ENCODE measurements at regions not wholly inside any gene's neighbourhood (a gene's known extent, or its start where the extent isn't known, plus 50 kb on each side); places are given as distances from the start of the nearest gene placed in this dataset.
"Not testable (repeated sequence)": the region's sequence is repeated elsewhere in the genome, so short reads cannot be mapped to it uniquely, and the experiment has no call there.

DNA sequence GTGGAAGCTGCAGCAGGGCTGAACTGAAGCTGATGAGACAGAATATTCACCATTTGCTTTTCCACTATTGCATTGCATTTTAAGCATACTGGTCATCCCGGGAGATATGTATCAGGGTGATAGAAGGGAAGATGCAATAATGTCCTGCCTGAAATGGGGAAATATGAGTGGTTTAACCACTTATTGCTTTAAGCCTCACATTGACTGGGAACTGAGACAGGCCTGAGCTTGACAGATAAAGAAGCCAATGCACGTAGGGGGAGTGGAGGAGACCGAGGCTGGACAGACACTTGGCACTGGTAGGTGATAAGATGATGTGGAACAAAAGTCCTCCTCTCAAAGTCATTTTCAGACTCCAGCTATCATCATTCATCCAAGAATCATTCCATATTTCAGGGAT, 911.7 kb upstream of the NCAM2 start:
- DNase-seq (ENCODE audit: low read depth in 2 of 2), result no peak

DNA sequence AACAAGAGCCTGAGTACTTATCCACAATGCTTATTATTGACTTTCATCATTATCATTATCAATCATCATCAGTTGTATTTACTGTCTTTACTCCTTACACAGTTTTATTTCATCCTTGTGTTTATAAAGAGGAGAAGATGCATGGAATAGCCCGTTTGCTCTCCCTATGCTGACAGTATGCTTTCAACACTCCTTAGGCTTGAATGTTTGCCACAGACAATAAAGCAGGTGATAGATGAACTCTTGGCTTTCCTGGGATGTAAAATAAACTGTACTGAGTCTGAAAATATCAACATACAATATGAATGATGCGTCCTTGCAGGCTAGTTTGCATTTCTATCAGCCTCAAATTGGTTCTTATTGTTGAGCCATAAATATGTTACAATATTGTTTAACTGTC, 891.8 kb upstream of the NCAM2 start:
- DNase-seq (ENCODE audit: low read depth in 2 of 2), result no peak

DNA sequence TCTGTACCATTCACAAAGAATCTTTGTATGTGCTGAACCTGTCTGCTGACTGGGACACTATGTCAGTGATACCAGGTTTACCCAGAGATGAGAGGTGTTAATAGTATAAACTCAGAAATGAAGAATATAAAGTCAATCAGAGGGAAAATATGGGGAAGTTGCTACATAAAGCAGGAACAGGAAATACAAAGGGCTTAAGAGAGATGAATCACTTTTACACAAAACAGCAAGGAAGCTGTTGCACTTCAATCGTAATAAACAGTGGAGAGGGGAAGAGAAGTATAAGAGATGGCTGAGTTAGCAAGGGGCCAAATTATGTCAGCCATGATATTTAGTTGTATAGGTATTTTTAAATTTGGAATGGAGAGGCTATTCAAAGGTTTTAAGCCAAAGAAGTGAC, 890.2 kb upstream of the NCAM2 start:
- DNase-seq (ENCODE audit: low read depth in 2 of 2), result no peak

DNA sequence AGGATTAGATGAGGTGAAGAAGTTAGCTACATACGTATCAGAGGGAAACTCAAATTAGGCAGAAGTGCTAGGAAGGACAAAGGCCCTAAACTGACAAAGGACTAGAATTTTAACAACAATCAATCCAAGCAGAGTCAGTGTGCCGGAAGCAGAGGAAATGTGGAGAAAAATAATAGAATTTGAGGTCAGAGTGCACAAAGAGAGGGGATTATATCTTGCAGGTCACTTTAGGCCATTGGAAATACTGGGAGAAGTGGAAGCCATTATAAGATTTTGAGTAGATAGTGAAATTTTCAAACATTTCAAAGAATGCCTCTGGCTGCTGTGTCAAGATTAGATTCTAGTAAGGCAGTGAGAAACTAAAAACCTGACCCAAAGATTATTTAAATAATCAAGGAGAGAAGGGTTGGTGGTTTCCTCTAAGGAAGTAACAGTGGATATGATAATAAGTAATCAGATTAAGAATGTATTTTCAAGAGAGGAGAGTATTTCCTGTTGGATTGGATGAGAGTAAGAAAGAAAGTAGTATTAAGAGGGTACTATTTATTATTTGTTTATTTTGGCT, 889.2 kb upstream of the NCAM2 start:
- DNase-seq (ENCODE audit: low read depth in 2 of 2), result no peak

GRCh38 chr21:20110368-20110767, 887.8 kb upstream of the NCAM2 start:
- no peak for DNase-seq (ENCODE audit: low read depth in 2 of 2)

DNA sequence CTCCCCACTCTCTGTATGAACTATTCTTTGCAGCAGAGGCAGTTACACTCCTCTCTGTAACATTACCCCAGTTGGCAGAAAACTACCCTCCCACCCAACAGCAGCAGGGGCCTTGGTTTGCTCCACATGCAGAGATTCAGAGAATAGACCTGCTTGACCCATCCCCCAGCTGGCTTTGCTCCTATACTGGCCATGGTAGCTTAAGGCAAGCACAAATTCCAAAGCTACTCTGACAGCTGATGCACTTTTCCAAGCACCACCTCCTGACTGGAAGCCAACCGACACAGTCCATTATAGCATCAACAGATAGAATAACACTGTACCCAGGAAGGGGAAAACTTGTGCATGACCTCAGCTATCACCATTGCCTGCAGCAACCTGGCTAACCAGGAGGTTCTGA, 846.5 kb upstream of the NCAM2 start:
- DNase-seq (ENCODE audit: low read depth in 2 of 2), result no peak

DNA sequence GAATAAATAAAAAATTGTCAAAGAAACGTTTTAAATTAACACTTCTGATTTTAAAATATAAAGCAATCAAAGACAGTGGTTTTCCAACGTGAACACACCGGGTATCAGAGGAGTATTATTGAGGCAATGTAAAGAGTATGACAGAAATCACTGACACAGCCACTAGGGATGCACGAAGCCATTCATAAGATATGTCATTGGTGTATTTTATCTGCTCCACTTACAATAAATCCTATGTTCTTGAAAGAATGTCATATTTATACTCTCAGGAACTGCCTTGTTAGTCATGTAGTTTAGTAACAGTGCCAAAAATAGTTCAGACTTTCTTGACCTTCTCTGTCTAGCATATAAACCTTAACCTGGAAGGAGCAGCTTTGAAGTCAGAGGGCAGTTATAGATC, 835.0 kb upstream of the NCAM2 start:
- DNase-seq (ENCODE audit: low read depth in 2 of 2), result no peak

GRCh38 chr21:20167059-20167458, 831.1 kb upstream of the NCAM2 start:
- no peak for DNase-seq (ENCODE audit: low read depth in 2 of 2)

DNA sequence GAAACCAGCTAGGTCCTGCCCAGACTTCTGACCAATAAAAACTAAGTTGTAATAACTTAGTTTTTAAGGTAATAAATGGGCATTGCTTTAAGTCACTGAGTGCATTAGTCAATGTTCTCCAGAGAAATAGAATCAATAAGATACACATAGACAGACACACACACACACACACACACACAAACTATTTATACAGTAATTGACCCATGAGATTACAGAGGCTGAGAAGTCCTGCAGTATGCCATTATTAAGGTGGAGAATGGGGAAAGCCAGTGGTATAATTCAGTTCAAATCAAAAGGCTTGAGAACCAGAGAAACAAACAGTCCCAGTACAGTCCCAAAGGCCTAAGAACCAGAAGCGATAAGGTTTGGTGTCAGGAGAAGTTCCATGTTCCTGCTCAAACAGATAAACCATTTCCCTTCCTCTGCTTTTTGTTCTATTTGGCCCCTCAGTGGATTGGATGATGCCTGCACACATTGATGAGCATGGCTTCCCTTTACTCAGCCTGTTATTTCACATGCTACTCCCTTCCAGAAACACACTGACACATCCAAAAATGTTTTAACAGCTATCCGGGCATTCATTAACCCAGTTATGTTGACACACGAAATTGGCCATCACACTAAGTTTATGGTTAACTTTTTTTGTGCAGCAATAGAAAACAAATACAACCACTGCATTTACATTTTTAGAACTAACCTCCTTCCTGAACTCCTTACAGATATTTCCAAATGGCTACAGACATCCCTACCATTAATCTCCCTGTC, 828.2 kb upstream of the NCAM2 start:
- DNase-seq (ENCODE audit: low read depth in 2 of 2), result no peak

GRCh38 chr21:20186186-20186585, 812.0 kb upstream of the NCAM2 start:
- DNase-seq (ENCODE audit: low read depth in 2 of 2), result no peak

DNA sequence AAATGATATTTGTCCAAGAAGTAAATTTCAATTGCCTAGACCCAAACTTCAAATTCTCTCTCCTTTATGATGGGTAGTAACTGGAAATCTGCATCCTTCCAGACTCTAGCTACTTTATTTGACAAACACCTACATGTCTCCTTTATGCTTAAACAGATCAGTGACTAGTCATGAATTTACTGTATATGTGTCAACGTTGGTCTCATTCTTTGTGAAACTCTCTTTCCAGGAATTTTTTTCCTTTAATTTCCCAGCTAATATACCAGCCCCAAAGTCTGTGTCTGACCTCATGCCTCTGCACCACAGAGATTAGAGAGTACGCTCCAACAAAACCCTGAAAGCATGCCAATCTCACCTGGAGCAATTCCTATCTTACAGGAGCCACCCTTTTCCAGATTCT, 811.2 kb upstream of the NCAM2 start:
- no peak for DNase-seq (ENCODE audit: low read depth in 2 of 2)

- not testable (repeated sequence) for DNase-seq (ENCODE audit: low read depth in 2 of 2)
Measured at GRCh38 chr21:20201323-20201722, 796.9 kb upstream of the NCAM2 start.

GRCh38 chr21:20207335-20207734, 790.9 kb upstream of the NCAM2 start:
- DNase-seq (ENCODE audit: low read depth in 2 of 2), result no peak

DNA sequence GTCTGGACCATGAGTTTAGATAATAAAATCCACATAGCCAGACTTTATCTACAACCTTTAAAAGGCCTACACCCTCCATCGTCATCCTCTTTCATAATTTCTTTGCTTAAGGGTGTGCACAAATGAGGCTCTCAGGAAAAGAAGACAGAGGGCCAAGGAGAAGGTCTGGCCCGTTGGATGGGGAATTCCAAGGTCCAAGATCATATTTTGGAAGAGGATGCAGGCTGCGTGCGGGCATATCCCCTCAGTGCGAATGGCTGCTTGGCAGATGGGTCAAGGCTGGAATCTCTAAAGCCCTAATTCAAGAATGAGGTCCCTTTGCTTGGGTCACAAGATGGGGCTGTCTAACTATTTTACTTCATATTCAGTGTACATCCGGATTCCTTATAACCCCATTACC, 782.2 kb upstream of the NCAM2 start:
- DNase-seq (ENCODE audit: low read depth in 2 of 2), result no peak

DNA sequence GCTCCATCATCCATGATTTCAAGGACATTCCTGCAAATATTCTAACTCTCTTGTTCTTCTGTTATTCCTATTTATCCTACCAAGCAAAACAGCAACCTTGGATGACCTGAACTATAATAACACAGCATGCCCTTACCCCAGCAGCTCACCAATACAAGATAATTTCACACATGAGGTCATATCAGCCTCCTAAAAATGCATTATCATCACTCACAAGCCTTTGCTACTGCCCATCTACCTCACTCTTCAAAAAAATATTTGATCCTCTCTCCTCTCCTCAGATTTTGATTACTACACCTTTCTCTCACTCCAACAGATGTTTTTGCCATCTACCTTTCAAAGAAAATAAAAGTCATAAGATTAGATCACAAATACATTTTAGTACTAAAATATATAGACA, 777.6 kb upstream of the NCAM2 start:
- DNase-seq (ENCODE audit: low read depth in 2 of 2), result no peak

DNA sequence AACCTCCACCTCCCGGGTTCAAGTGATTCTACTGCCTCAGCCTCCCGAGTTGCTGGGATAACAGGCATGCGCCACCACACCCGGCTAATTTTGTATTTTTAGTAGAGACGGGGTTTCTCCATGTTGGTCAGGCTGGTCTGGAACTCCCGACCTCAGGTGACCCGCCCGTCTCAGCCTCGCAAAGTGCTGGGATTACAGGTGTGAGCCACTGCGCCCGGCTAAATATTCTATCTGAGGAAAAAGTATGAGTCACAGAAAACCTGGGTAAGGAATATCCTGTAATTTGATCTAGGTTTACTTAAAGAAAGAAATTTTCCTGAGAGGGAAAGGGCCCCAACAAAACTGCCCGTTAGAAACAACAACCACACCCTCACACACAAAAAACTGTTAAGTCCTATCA, 776.2 kb upstream of the NCAM2 start:
- DNase-seq (ENCODE audit: low read depth in 2 of 2), result not testable (repeated sequence)

DNA sequence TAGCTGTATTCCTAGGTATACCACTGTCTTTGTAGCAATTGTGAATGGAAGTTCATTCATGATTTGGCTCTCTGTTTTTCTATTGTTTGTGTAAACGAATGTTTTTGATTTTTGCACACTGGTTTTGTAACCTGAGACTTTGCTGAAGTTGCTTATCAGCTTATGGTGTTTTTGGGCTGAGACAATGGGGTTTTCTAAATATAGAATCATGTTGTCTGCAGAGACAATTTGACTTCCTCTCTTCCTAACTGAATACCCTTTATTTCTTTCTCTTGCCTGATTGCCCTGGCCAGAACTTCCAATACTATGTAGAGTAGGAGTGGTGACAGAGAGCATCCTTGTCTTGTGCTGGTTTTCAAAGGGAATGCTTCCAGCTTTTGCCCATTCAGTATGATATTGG, 761.6 kb upstream of the NCAM2 start:
- not testable (repeated sequence) for DNase-seq (ENCODE audit: low read depth in 2 of 2)

GRCh38 chr21:20249401-20249800, 748.8 kb upstream of the NCAM2 start:
- no peak for DNase-seq (ENCODE audit: low read depth in 2 of 2)

GRCh38 chr21:20250337-20250736, 747.9 kb upstream of the NCAM2 start:
- no peak for DNase-seq (ENCODE audit: low read depth in 2 of 2)

GRCh38 chr21:20253261-20253660, 744.9 kb upstream of the NCAM2 start:
- no peak for DNase-seq (ENCODE audit: low read depth in 2 of 2)

DNA sequence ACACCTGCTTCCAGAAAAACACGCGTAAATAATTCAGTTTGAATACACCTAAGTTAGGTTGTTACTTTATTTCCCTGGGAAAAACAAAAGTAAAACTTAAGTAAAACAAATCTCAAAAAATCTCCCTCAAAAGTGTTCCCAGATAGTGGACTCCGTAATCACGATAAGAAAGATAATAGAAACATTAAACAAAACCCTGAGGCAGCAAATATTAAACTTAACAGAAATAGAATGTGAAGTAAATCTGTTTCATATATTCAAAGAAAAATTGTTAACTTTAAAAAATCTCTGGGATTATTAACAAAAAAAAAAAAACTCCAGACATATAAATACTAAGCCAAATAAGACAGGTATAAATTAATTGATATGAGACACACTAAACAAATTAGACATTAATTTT, 743.2 kb upstream of the NCAM2 start:
- no peak for DNase-seq (ENCODE audit: low read depth in 2 of 2)

DNA sequence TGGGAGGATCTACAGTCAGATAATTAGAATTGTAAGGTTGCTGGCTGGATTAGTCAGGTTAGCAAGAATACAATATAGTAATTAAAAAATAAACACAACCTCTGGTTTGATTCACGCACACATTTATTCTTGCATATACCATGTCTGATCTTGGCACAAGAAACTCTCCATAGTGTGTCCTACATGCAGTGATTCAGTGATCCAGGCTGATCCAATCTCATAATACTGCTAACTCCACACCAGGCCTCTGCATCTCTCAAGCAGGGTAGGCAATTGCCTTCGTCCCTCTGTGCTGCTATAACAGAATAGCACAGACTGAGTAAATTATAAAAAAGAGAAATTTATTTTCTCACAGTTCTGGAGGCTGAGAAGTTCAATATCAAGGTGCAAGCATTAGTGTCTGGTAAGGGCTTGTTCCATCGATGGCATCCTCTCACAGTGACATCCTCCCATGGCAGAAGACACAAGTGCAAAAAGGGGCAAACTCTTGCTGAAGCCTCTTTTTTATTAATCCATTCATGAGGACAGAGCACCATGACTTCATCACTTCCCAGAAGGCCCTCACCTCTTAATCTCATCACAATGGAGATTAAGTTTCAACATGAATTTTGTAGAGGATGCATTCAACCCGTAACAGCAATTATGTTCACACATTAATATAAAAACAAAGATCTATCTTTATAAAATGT, 741.0 kb upstream of the NCAM2 start:
- no peak for DNase-seq (ENCODE audit: low read depth in 2 of 2)

DNA sequence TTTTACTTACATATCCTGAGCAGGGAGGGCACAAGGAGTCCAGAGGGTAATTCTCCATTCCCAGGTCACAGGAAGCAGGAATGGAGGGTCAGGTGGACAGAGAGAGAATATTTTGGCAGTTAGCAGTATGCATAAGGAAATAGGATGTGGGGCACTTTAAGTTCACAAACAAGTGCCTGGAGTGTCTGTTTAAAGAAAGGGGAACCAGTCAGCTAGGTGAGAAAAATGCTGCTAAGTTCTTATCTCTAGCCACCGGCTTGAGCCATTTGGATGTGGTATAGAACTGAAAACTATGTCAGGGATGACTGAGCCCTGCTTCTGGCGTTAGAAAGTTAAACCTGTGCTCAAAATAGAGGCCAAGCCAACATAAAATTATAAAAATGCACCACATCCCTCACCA, 739.7 kb upstream of the NCAM2 start:
- no peak for DNase-seq (ENCODE audit: low read depth in 2 of 2)
